Hematopoietic multipotent progenitor cell treated with erythropoietin and hydrocortisone succinate and interleukin-3 and kit ligand, for 8 days (in vitro differentiated cells): ENCODE measurements at regions not wholly inside any gene's neighbourhood (a gene's known extent, or its start where the extent isn't known, plus 50 kb on each side); places are given as distances from the start of the nearest gene placed in this dataset.
A peak's percentile ranks its signal among the peaks of the same experiment; 100 is the strongest.

Experiments
- DNase-seq: peaks from one replicate; pipeline ENCODE4 v3.0.0-alpha.2; 2015

- DNase-seq, result no peak
Observed at GRCh38 chr4:79535516-79535915, 127.5 kb upstream of the GK2 start.

- no peak for DNase-seq
Observed at GRCh38 chr4:79528241-79528706, 120.2 kb upstream of the GK2 start.

GRCh38 chr4:79526641-79527565 lies 118.9 kb upstream of the GK2 start:
- DNase-seq, result no peak

- DNase-seq, result no peak
Observed at GRCh38 chr4:79516114-79516513, 108.1 kb upstream of the GK2 start.

GRCh38 chr4:79514621-79515329 lies 106.7 kb upstream of the GK2 start:
- DNase-seq, result peak; percentile 11

- no peak for DNase-seq
Observed at GRCh38 chr4:79513576-79513975, 105.5 kb upstream of the GK2 start.

- no peak for DNase-seq
Observed at GRCh38 chr4:79512363-79512762, 104.3 kb upstream of the GK2 start.

- DNase-seq, result peak; percentile 23
Observed at GRCh38 chr4:79502081-79502480, 94.1 kb upstream of the GK2 start.

GRCh38 chr4:79498282-79498681 lies 90.3 kb upstream of the GK2 start:
- DNase-seq, result no peak

- DNase-seq, result no peak
Observed at GRCh38 chr4:79497001-79497400, 89.0 kb upstream of the GK2 start.

GRCh38 chr4:79495447-79495846 lies 87.4 kb upstream of the GK2 start:
- DNase-seq, result no peak

- DNase-seq, result no peak
Observed at GRCh38 chr4:79492148-79492547, 84.1 kb upstream of the GK2 start.

GRCh38 chr4:79489506-79489905 lies 81.5 kb upstream of the GK2 start:
- DNase-seq, result no peak

GRCh38 chr4:79476196-79476595 lies 68.2 kb upstream of the GK2 start:
- DNase-seq, result no peak

- no peak for DNase-seq
Observed at GRCh38 chr4:79473439-79473724, 65.4 kb upstream of the GK2 start.

GRCh38 chr4:79472693-79473438 lies 64.8 kb upstream of the GK2 start:
- no peak for DNase-seq

- no peak for DNase-seq
Observed at GRCh38 chr4:79472036-79472435, 64.0 kb upstream of the GK2 start.

GRCh38 chr4:79471309-79471708 lies 63.3 kb upstream of the GK2 start:
- DNase-seq, result no peak

GRCh38 chr4:79467246-79467932 lies 59.4 kb upstream of the GK2 start:
- DNase-seq, result no peak

- no peak for DNase-seq
Observed at GRCh38 chr4:79466621-79467020, 58.6 kb upstream of the GK2 start.
